Thyroid gland (tissue), 4 donors: ENCODE measurements at regions not wholly inside any gene's neighbourhood (a gene's known extent, or its start where the extent isn't known, plus 50 kb on each side); places are given as distances from the start of the nearest gene placed in this dataset.
"Not testable (repeated sequence)": the region's sequence is repeated elsewhere in the genome, so short reads cannot be mapped to it uniquely, and the experiment has no call there.

Experiments used
- DNase-seq, 2 donors: peaks; one replicate each; pipeline ENCODE4 v3.0.0-alpha.2; 2019
- H3K27ac ChIP-seq, 3 donors: fragments of 200-600 bp; sonication (generic); 1 replicate in 2 of 3; 2 replicates in 1 of 3; pipeline ENCODE4 v1.5.1; 2016 to 2019; ENCODE audit warnings: mild to moderate bottlenecking in 1 of 3, moderate library complexity in 1 of 3
- H3K27me3 ChIP-seq: fragments of 200-600 bp; sonication (generic); one replicate; pipeline ENCODE4 v1.5.1; 2019
- H3K36me3 ChIP-seq, 2 donors: fragments of 200-600 bp; sonication (generic); one replicate each; pipeline ENCODE4 v1.5.1; 2016 to 2019
- H3K4me1 ChIP-seq, 2 donors: fragments of 200-600 bp; sonication (generic); one replicate each; pipeline ENCODE4 v1.5.1; 2017 to 2019
- H3K4me3 ChIP-seq, 3 donors: fragments of 200-600 bp; sonication (generic); replicated peaks in 1 of 3; 1 replicate in 2 of 3; 2 replicates in 1 of 3; pipeline ENCODE4 v1.5.1; 2016; ENCODE audit warnings: mild to moderate bottlenecking in 1 of 3
- H3K9me3 ChIP-seq: fragments of 200-600 bp; sonication (generic); one replicate; pipeline ENCODE4 v1.5.1; 2017
- POLR2A ChIP-seq, 2 donors: fragments of 450-650 bp; IDR thresholded peaks; one replicate each; pipeline ENCODE4 v1.6.1; 2017; ENCODE audit warnings: antibody characterized with exemption in 2 of 2, mild to moderate bottlenecking in 2 of 2, moderate library complexity in 1 of 2
- WGBS, 2 donors: methylation state at CpG; one replicate each; pipeline ENCODE4 v1.1.5; 2017; 5-methylcytosine and 5-hydroxymethylcytosine counted together
- intact Hi-C: fragments of 100-400 bp; cut with DNase I; formaldehyde crosslinking; loops from one replicate; pipeline ENCODE4 v1.15.1; 2023
- TF ChIP-seq, protein P1 (sequence below), 6 experiments: fragments of 200-600 bp in 3 of 6; fragments of 450-650 bp in 3 of 6; sonication (generic) in 3 of 6; IDR thresholded peaks; one replicate each; pipeline ENCODE4 v1.5.1; 2016 to 2019; ENCODE audit warnings: antibody characterized with exemption in 6 of 6, mild to moderate bottlenecking in 2 of 6, inconsistent platforms in 1 of 6, moderate library complexity in 1 of 6

DNA sequence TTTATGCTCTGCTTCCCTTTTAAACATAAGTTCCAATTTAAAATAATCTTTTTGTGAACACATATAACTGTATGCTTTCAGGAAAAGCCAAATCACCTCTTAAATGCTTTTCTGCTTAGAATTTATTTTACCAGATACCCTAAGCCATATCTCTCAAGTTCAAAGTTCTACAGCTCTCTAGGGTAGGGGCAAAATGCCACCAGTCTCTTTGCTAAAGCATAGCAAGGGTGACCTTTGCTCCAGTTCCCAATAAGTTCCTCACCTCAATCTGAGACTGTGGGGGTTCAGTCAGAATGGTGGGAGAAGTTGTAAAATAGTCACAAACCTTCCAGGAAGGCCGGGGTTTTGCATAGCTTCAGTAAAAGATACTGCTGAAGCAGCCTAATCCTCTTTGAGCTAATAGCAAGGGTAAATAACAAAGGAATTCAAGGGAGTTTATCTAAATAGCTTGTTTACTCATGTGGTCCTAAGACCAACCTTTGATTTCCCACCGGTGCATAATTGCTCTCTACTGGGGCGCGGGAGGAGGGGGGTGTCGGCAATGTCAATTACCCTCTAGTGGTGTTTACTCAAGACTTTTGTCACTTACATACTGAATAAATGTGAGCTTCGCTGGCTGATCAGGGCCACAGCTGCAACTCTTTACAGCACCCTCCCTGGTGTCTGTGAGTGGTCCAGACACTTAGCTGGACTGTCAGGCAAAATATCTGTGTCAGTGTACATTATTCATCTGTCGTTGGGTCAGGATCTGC lies 1376.2 kb downstream of the NCAM2 start:
- no peak overlapping the region for H3K4me3 ChIP-seq
- 15 to 17% methylated on average over 7 of the region's 7 CpGs for WGBS, 2 donors
- no peak overlapping the region for H3K27ac ChIP-seq
- intact Hi-C loops = no loop called here
- no peaks in the 10 kb centered on the region for H3K36me3 ChIP-seq
- TF ChIP-seq, protein P1, sequence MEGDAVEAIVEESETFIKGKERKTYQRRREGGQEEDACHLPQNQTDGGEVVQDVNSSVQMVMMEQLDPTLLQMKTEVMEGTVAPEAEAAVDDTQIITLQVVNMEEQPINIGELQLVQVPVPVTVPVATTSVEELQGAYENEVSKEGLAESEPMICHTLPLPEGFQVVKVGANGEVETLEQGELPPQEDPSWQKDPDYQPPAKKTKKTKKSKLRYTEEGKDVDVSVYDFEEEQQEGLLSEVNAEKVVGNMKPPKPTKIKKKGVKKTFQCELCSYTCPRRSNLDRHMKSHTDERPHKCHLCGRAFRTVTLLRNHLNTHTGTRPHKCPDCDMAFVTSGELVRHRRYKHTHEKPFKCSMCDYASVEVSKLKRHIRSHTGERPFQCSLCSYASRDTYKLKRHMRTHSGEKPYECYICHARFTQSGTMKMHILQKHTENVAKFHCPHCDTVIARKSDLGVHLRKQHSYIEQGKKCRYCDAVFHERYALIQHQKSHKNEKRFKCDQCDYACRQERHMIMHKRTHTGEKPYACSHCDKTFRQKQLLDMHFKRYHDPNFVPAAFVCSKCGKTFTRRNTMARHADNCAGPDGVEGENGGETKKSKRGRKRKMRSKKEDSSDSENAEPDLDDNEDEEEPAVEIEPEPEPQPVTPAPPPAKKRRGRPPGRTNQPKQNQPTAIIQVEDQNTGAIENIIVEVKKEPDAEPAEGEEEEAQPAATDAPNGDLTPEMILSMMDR (IDR thresholded peaks at IDR 0.05) = no peak
- no peak for TF ChIP-seq POLR2A (IDR thresholded peaks at IDR 0.05)
- no peaks in the 10 kb centered on the region for H3K27me3 ChIP-seq
- no peaks in the 10 kb centered on the region for H3K9me3 ChIP-seq
- no peaks in the 10 kb centered on the region for H3K4me1 ChIP-seq
- DNase-seq = no peak

DNA sequence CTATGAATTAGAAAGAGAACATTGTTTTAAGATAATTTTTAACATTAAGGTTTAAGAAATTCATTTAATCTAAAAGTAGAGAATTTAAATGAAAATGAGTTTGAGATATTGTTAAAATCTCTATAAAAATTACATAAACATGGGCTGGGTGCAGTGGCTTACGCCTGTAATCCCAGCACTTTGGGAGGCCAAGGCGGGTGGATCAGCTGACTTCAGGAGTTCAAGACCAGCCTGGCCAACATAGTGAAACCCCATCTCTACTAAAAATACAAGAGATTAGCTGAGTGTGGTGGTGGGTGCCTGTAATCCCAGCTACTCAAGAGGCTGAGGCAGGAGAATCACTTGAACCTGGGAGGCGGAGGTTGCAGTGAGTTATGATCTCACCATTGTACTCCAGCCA lies 1379.6 kb downstream of the NCAM2 start:
- H3K27ac ChIP-seq, H3K27me3 ChIP-seq, DNase-seq, H3K4me3 ChIP-seq, H3K36me3 ChIP-seq, H3K9me3 ChIP-seq, intact Hi-C loops, H3K4me1 ChIP-seq: not testable (repeated sequence)
- WGBS, 2 donors = 89 to 94% methylated on average over 3 of the region's 3 CpGs

DNA sequence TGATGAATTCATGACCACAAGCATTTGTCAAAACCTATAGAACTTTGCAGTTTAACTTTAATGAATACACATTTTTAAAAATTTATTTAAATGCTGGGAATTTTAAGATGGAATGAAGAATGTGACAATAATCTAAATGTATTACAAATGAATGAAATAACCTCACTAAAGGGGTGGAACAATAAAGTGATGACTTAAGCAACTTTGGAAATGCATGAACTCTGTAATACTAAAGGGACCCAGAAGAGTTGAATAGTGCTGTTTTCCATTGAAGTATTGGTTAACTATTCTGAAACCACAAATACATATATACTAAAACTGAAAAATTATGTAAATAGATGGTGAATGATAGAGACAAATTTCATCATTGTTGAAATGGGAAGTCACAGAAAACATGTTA lies 1395.1 kb downstream of the NCAM2 start:
- no peak for DNase-seq
- TF ChIP-seq, protein P1 (IDR thresholded peaks at IDR 0.05) = no peak
- TF ChIP-seq POLR2A (IDR thresholded peaks at IDR 0.05) = no peak
- intact Hi-C loops = no loop called here
- Histone ChIP-seq H3K9me3 (no peaks in the 10 kb centered on the region), H3K27ac (no peak overlapping the region), H3K27me3 (no peaks in the 10 kb centered on the region), H3K36me3 (no peaks in the 10 kb centered on the region), H3K4me1 (no peaks in the 10 kb centered on the region), H3K4me3 (no peak overlapping the region)

DNA sequence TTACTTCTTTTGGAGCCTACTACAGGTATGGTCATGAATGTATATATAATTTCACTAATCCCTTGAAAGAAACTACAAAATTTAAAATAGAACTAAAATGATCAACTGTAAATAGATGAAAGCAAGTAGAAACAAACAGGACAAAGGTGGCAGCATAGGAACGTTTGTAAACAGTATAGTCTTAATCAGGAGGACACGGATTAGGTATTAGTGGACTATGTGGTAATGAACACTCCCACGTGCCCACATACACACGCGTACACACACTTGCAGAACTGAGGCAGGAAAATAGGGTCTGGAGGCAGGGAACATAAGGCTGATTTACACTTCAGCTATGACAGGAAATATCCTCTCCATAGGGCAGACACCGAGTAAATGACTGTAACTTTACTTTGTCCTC lies 1397.8 kb downstream of the NCAM2 start:
- Histone ChIP-seq H3K27ac (no peak overlapping the region), H3K4me1 (no peaks in the 10 kb centered on the region), H3K27me3 (no peaks in the 10 kb centered on the region), H3K4me3 (no peak overlapping the region), H3K36me3 (no peaks in the 10 kb centered on the region), H3K9me3 (no peaks in the 10 kb centered on the region)
- intact Hi-C loops = no loop called here
- TF ChIP-seq, protein P1 (IDR thresholded peaks at IDR 0.05) = no peak
- no peak for TF ChIP-seq POLR2A (IDR thresholded peaks at IDR 0.05)
- no peak for DNase-seq
- WGBS, 2 donors = 90% methylated on average over 6 of the region's 6 CpGs

DNA sequence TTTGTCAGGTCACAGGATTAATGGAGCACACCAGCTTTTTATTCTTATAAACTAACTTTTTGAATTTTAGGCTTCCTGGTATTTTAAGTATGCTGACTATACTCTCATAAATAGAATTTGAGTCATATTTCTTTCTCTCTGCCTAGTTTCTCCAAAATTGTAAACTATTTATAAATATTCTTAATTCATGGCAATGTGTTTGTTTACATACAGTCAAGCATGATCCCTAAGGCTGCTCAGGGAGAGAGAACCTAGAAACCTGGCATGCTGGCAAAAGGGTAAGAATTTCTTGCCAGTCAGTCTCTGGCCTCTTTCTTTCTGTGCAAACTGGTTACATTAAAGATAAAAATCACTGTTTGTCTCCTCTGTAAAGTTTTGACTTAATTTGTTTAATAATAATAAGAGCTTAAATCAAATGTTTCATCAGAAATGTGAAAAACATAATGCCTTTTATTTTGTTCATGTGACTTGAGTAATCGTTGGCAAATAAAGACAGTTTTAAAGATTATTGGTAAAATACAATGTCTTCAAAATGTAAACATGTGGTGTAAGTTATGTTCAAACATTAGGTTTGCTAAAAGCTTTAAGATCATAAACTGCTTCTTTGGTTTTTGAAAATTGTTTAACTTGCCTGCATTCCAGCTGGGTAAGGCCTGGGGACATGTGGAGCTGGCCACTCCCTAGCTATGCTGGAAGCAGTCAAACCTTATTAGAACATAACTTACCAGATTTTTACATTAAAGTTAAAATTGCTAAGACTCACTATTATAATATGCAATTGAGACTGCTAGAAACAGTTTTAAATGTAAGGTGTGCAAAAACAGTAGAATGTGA lies 1401.7 kb downstream of the NCAM2 start:
- H3K4me3 ChIP-seq = no peak overlapping the region
- TF ChIP-seq, protein P1 (IDR thresholded peaks at IDR 0.05) = no peak
- TF ChIP-seq POLR2A (IDR thresholded peaks at IDR 0.05) = no peak
- intact Hi-C loops = no loop called here
- no peaks in the 10 kb centered on the region for H3K36me3 ChIP-seq
- H3K9me3 ChIP-seq = no peaks in the 10 kb centered on the region
- WGBS, 2 donors = 87 to 93% methylated on average over 1 of the region's 1 CpG
- H3K27ac ChIP-seq = no peak overlapping the region
- DNase-seq = no peak
- H3K27me3 ChIP-seq = no peaks in the 10 kb centered on the region
- H3K4me1 ChIP-seq = no peaks in the 10 kb centered on the region
